ENCODE measurements at regions not wholly inside any gene's neighbourhood (a gene's known extent, or its start where the extent isn't known, plus 50 kb on each side); places are given as distances from the start of the nearest gene placed in this dataset.

DNA sequence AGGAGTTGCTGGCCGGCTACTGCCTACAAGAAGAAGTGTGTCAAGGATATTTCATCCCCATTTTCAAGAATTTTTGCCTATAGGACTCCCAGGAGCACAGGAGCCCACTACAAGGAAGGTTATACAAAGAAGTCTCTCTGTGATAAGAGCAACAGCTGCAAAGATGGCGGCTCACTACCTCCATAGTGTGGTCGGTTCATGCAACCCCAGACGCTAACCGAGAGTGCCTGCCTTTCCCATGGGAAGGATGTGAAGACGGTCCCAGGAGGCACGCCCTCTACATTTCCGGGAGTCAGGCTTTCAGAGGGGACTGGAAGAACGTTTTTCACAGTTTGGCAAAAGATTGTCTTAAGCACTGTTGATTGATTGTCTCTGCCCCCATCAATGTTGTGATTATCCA is 816.3 kb downstream of the QKI start:
- Histone ChIP-seq H3K79me2 (ENCODE audit: low read length) (no peaks in the 10 kb centered on the region), H4K20me1 (ENCODE audit: insufficient read depth, low read length) (no peaks in the 10 kb centered on the region), H3K4me1 (ENCODE audit: low read length) (no peaks in the 10 kb centered on the region), H3K27me3 (replicated peaks; ENCODE audit: insufficient read depth, low read length) (no peaks in the 10 kb centered on the region), H3K9me3 (replicated peaks; ENCODE audit: insufficient read depth, low read length) (no peaks in the 10 kb centered on the region), H3K36me3 (replicated peaks; ENCODE audit: insufficient read depth, low read length) (no peaks in the 10 kb centered on the region), H3F3A (ENCODE audit: insufficient read depth, low read length) (no peaks in the 10 kb centered on the region), H3K4me2 (ENCODE audit: low read depth, low read length) (no peak overlapping the region), H3K27ac (ENCODE audit: low read length) (no peak overlapping the region), H3K9me2 (replicated peaks; ENCODE audit: insufficient read depth, low read length) (no peaks in the 10 kb centered on the region), H2AFZ (ENCODE audit: low read length) (no peak overlapping the region), H3K9ac (ENCODE audit: low read length) (no peak overlapping the region), H3K4me3 (ENCODE audit: low read length) (no peak overlapping the region)
- DNase-seq, result no peak
- no peak for TF ChIP-seq EZH2phosphoT487 (IDR thresholded peaks at IDR 0.05; ENCODE audit: low read length)
- no peak for TF ChIP-seq EZH2 (optimal IDR thresholded peaks at IDR 0.05; ENCODE audit: low read depth, low read length)
- TF ChIP-seq, protein P1, sequence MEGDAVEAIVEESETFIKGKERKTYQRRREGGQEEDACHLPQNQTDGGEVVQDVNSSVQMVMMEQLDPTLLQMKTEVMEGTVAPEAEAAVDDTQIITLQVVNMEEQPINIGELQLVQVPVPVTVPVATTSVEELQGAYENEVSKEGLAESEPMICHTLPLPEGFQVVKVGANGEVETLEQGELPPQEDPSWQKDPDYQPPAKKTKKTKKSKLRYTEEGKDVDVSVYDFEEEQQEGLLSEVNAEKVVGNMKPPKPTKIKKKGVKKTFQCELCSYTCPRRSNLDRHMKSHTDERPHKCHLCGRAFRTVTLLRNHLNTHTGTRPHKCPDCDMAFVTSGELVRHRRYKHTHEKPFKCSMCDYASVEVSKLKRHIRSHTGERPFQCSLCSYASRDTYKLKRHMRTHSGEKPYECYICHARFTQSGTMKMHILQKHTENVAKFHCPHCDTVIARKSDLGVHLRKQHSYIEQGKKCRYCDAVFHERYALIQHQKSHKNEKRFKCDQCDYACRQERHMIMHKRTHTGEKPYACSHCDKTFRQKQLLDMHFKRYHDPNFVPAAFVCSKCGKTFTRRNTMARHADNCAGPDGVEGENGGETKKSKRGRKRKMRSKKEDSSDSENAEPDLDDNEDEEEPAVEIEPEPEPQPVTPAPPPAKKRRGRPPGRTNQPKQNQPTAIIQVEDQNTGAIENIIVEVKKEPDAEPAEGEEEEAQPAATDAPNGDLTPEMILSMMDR (IDR thresholded peaks at IDR 0.05; ENCODE audit: low read length), result no peak

DNA sequence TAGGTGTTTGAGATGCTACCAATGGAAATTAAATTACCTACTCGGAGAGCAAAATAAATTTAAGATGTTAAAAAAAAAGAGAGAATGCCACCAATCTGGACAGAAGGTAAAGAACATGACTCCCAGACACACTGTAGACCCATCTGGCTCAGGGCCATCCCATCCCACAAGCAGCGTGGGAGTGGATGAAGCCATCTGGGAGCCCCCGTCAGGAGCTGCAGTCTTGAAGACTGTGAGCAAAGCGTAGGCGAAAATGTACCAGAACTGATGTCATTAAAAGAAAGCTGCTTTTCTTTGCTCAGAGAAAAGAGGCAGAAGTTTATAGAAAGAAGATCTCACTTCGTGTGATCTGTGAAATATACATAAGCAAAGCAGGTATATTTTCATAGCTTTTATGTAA is 815.7 kb downstream of the QKI start:
- H3K9me2 ChIP-seq (replicated peaks; ENCODE audit: insufficient read depth, low read length), result no peaks in the 10 kb centered on the region
- no peaks in the 10 kb centered on the region for H3K9me3 ChIP-seq (replicated peaks; ENCODE audit: insufficient read depth, low read length)
- no peak overlapping the region for H3K9ac ChIP-seq (ENCODE audit: low read length)
- H3K79me2 ChIP-seq (ENCODE audit: low read length), result no peaks in the 10 kb centered on the region
- no peaks in the 10 kb centered on the region for H3K4me1 ChIP-seq (ENCODE audit: low read length)
- H3K27me3 ChIP-seq (replicated peaks; ENCODE audit: insufficient read depth, low read length), result no peaks in the 10 kb centered on the region
- no peaks in the 10 kb centered on the region for H3F3A ChIP-seq (ENCODE audit: insufficient read depth, low read length)
- TF ChIP-seq, protein P1 (IDR thresholded peaks at IDR 0.05; ENCODE audit: low read length), result no peak
- no peak for TF ChIP-seq EZH2phosphoT487 (IDR thresholded peaks at IDR 0.05; ENCODE audit: low read length)
- TF ChIP-seq EZH2 (optimal IDR thresholded peaks at IDR 0.05; ENCODE audit: low read depth, low read length), result no peak
- no peak overlapping the region for H2AFZ ChIP-seq (ENCODE audit: low read length)
- DNase-seq, result no peak
- no peak overlapping the region for H3K4me2 ChIP-seq (ENCODE audit: low read depth, low read length)
- no peak overlapping the region for H3K4me3 ChIP-seq (ENCODE audit: low read length)
- H3K27ac ChIP-seq (ENCODE audit: low read length), result no peak overlapping the region
- H4K20me1 ChIP-seq (ENCODE audit: insufficient read depth, low read length), result no peaks in the 10 kb centered on the region
- no peaks in the 10 kb centered on the region for H3K36me3 ChIP-seq (replicated peaks; ENCODE audit: insufficient read depth, low read length)

DNA sequence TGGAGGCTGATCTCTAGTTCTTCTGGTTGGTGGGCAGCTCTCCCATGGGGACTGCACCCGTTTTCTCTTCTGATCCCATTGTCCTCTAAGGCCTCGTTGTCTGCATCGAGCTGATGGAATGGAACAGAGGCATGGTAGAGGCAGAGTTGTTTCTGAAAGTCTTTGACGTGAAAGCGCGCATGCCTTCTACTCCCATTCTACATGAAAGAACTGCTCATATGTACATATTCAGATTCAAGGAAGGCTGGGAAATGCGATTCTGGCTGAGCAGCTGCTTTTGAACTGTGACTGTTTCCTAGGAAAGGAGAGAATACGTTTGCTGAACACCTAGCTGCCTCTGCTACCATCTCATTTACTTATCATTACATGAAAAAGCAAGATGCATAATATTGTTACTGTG is 815.2 kb downstream of the QKI start:
- Histone ChIP-seq H3K4me1 (ENCODE audit: low read length) (no peaks in the 10 kb centered on the region), H3K4me3 (ENCODE audit: low read length) (no peak overlapping the region), H2AFZ (ENCODE audit: low read length) (no peak overlapping the region), H4K20me1 (ENCODE audit: insufficient read depth, low read length) (no peaks in the 10 kb centered on the region), H3F3A (ENCODE audit: insufficient read depth, low read length) (no peaks in the 10 kb centered on the region), H3K27me3 (replicated peaks; ENCODE audit: insufficient read depth, low read length) (no peaks in the 10 kb centered on the region), H3K36me3 (replicated peaks; ENCODE audit: insufficient read depth, low read length) (no peaks in the 10 kb centered on the region), H3K4me2 (ENCODE audit: low read depth, low read length) (no peak overlapping the region), H3K9me3 (replicated peaks; ENCODE audit: insufficient read depth, low read length) (no peaks in the 10 kb centered on the region), H3K9me2 (replicated peaks; ENCODE audit: insufficient read depth, low read length) (no peaks in the 10 kb centered on the region), H3K79me2 (ENCODE audit: low read length) (no peaks in the 10 kb centered on the region), H3K27ac (ENCODE audit: low read length) (no peak overlapping the region), H3K9ac (ENCODE audit: low read length) (no peak overlapping the region)
- DNase-seq, result no peak
- no peak for TF ChIP-seq EZH2 (optimal IDR thresholded peaks at IDR 0.05; ENCODE audit: low read depth, low read length)
- TF ChIP-seq, protein P1 (IDR thresholded peaks at IDR 0.05; ENCODE audit: low read length), result no peak
- TF ChIP-seq EZH2phosphoT487 (IDR thresholded peaks at IDR 0.05; ENCODE audit: low read length), result no peak

Measured in MM.1S (cell line).